Gastrocnemius medialis (tissue), 4 donors: ENCODE measurements at regions not wholly inside any gene's neighbourhood (a gene's known extent, or its start where the extent isn't known, plus 50 kb on each side); places are given as distances from the start of the nearest gene placed in this dataset.

Experiments
- ATAC-seq, 2 donors: fragments of 150-250 bp; one replicate each; pipeline ENCODE4 v1.9.1; 2016
- DNase-seq, 2 donors: peaks; one replicate each; pipeline ENCODE4 v3.0.0-alpha.2; 2019
- H3K27ac ChIP-seq, 4 donors: fragments of 200-600 bp; sonication (generic); 1 replicate in 1 of 4; 2 replicates in 3 of 4; pipeline ENCODE4 v1.5.1; 2016 to 2018; ENCODE audit warnings: mild to moderate bottlenecking in 2 of 4, moderate library complexity in 1 of 4
- H3K27me3 ChIP-seq, 3 donors: fragments of 200-600 bp; sonication (generic) in 2 of 3; 1 replicate in 1 of 3; 2 replicates in 2 of 3; pipeline versions ENCODE4 v1.5.1 to v1.6.0; 2016 to 2019; ENCODE audit warnings: mild to moderate bottlenecking in 1 of 3, moderate library complexity in 1 of 3
- H3K36me3 ChIP-seq, 2 donors: fragments of 200-600 bp; sonication (generic) in 1 of 2; one replicate each; pipeline ENCODE4 v1.5.1; 2017 to 2018
- H3K4me1 ChIP-seq, 2 donors: fragments of 200-600 bp; sonication (generic) in 1 of 2; one replicate each; pipeline ENCODE4 v1.5.1; 2016 to 2017; ENCODE audit warnings: mild to moderate bottlenecking in 2 of 2
- H3K4me3 ChIP-seq, 4 donors: fragments of 200-600 bp; sonication (generic) in 3 of 4; 1 replicate in 1 of 4; 2 replicates in 3 of 4; pipeline ENCODE4 v1.5.1; 2016 to 2019; ENCODE audit warnings: mild to moderate bottlenecking in 2 of 4
- H3K9me3 ChIP-seq, 3 donors: fragments of 200-600 bp; sonication (generic) in 2 of 3; 1 replicate in 1 of 3; 2 replicates in 2 of 3; pipeline ENCODE4 v1.5.1; 2016 to 2019
- CTCF ChIP-seq, 5 experiments: fragments of 450-650 bp in 3 of 5; fragments of 200-600 bp in 2 of 5; sonication (generic) in 2 of 5; IDR thresholded peaks in 4 of 5; conservative IDR thresholded peaks in 1 of 5; 1 replicate in 4 of 5; 2 replicates in 1 of 5; pipeline ENCODE4 v1.5.1; 2016 to 2019; ENCODE audit warnings: antibody characterized with exemption in 5 of 5, mild to moderate bottlenecking in 3 of 5, moderate library complexity in 3 of 5
- POLR2A ChIP-seq, 2 donors: fragments of 450-650 bp; IDR thresholded peaks; one replicate each; pipeline ENCODE4 v1.6.1; 2017; ENCODE audit warnings: antibody characterized with exemption in 2 of 2, mild to moderate bottlenecking in 2 of 2, moderate library complexity in 2 of 2
- in situ Hi-C, 4 donors: fragments of 200-750 bp; cut with MboI; loops; one replicate each; pipeline versions ENCODE4 v1.15.0 to v1.8.0; 2017; ENCODE audit warnings: low sequenced_read_pairs in 4 of 4
- intact Hi-C: fragments of 100-400 bp; cut with DNase I; formaldehyde crosslinking; loops from one replicate; pipeline ENCODE4 v1.15.1; 2023; ENCODE audit warnings: low total_unique reads

GRCh38 chr1:22231068-22231593, 88.2 kb upstream of the WNT4 start:
- DNase-seq (no peak), ATAC-seq (no peak)
- TF ChIP-seq CTCF (IDR thresholded peaks at IDR 0.05 in 4 of 5, conservative IDR thresholded peaks at IDR 0.05 in 1 of 5) (no peak), POLR2A (IDR thresholded peaks at IDR 0.05) (no peak)
- peaks cover 7 to 11% (median 10%) of the 10 kb centered on the region in 3 donors for H3K27me3 ChIP-seq
- H3K9me3 ChIP-seq, result no peaks in the 10 kb centered on the region
- intact Hi-C loops (no loop called here), in situ Hi-C loops (no loop called here)
- H3K4me1 ChIP-seq, result no peaks in the 10 kb centered on the region
- H3K36me3 ChIP-seq, result no peaks in the 10 kb centered on the region
- no peak overlapping the region for H3K4me3 ChIP-seq
- H3K27ac ChIP-seq, result no peak overlapping the region

- DNase-seq (no peak), ATAC-seq (no peak)
- H3K9me3 ChIP-seq, result no peaks in the 10 kb centered on the region
- no peaks in the 10 kb centered on the region for H3K4me1 ChIP-seq
- H3K36me3 ChIP-seq, result no peaks in the 10 kb centered on the region
- peaks cover 8 to 14% (median 10%) of the 10 kb centered on the region in 3 donors for H3K27me3 ChIP-seq
- intact Hi-C loops (no loop called here), in situ Hi-C loops (no loop called here)
- H3K4me3 ChIP-seq, result no peak overlapping the region
- H3K27ac ChIP-seq, result no peak overlapping the region
- TF ChIP-seq POLR2A (IDR thresholded peaks at IDR 0.05) (no peak), CTCF (IDR thresholded peaks at IDR 0.05 in 4 of 5, conservative IDR thresholded peaks at IDR 0.05 in 1 of 5) (no peak)
Observed at GRCh38 chr1:22231995-22232690, 89.2 kb upstream of the WNT4 start.

- intact Hi-C loops, result no loop called here
- DNase-seq (no peak), ATAC-seq (no peak)
- Histone ChIP-seq H3K36me3 (no peaks in the 10 kb centered on the region), H3K4me1 (no peaks in the 10 kb centered on the region), H3K27ac (no peak overlapping the region), H3K4me3 (no peak overlapping the region), H3K27me3 (peaks cover 8 to 14% (median 10%) of the 10 kb centered on the region in 3 donors), H3K9me3 (no peaks in the 10 kb centered on the region)
- in situ Hi-C loops, result no loop called here
- TF ChIP-seq POLR2A (IDR thresholded peaks at IDR 0.05) (no peak), CTCF (IDR thresholded peaks at IDR 0.05 in 4 of 5, conservative IDR thresholded peaks at IDR 0.05 in 1 of 5) (no peak)
Observed at GRCh38 chr1:22233222-22233621, 90.3 kb upstream of the WNT4 start.

- H3K4me1 ChIP-seq, result no peaks in the 10 kb centered on the region
- no peak overlapping the region for H3K27ac ChIP-seq
- in situ Hi-C loops, result no loop called here
- no peaks in the 10 kb centered on the region for H3K36me3 ChIP-seq
- no peaks in the 10 kb centered on the region for H3K9me3 ChIP-seq
- H3K4me3 ChIP-seq, result no peak overlapping the region
- no peak for DNase-seq
- H3K27me3 ChIP-seq, result peaks cover 8 to 14% (median 10%) of the 10 kb centered on the region in 3 donors
- no peak for TF ChIP-seq POLR2A (IDR thresholded peaks at IDR 0.05)
- no peak for TF ChIP-seq CTCF (IDR thresholded peaks at IDR 0.05 in 4 of 5, conservative IDR thresholded peaks at IDR 0.05 in 1 of 5)
- intact Hi-C loops, result no loop called here
- ATAC-seq, result no peak
Observed at GRCh38 chr1:22234476-22235030, 91.7 kb upstream of the WNT4 start.
